ENCODE measurements at regions not wholly inside any gene's neighbourhood (a gene's known extent, or its start where the extent isn't known, plus 50 kb on each side); places are given as distances from the start of the nearest gene placed in this dataset.

- TF ChIP-seq, protein P1, sequence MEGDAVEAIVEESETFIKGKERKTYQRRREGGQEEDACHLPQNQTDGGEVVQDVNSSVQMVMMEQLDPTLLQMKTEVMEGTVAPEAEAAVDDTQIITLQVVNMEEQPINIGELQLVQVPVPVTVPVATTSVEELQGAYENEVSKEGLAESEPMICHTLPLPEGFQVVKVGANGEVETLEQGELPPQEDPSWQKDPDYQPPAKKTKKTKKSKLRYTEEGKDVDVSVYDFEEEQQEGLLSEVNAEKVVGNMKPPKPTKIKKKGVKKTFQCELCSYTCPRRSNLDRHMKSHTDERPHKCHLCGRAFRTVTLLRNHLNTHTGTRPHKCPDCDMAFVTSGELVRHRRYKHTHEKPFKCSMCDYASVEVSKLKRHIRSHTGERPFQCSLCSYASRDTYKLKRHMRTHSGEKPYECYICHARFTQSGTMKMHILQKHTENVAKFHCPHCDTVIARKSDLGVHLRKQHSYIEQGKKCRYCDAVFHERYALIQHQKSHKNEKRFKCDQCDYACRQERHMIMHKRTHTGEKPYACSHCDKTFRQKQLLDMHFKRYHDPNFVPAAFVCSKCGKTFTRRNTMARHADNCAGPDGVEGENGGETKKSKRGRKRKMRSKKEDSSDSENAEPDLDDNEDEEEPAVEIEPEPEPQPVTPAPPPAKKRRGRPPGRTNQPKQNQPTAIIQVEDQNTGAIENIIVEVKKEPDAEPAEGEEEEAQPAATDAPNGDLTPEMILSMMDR (IDR thresholded peaks at IDR 0.05; ENCODE audit: poor library complexity, severe bottlenecking), result no peak
- TF ChIP-seq EP300 (conservative IDR thresholded peaks at IDR 0.05; ENCODE audit: poor library complexity, severe bottlenecking), result no peak
These were observed 136.1 kb downstream of the TNFSF18 start for GRCh38 chr1:172914501-172915144.

All from neural cell (in vitro differentiated cells).